GM19023 (cell line): ENCODE measurements at regions not wholly inside any gene's neighbourhood (a gene's known extent, or its start where the extent isn't known, plus 50 kb on each side); places are given as distances from the start of the nearest gene placed in this dataset.

ENCODE experiments used
- ATAC-seq: cut with Tn5 transposase; IDR thresholded peaks from one replicate; pipeline ENCODE4 v1.9.1; 2021; ENCODE audit warnings: mild to moderate bottlenecking, moderate library complexity; ENCODE audit not compliant: unreplicated experiment

DNA sequence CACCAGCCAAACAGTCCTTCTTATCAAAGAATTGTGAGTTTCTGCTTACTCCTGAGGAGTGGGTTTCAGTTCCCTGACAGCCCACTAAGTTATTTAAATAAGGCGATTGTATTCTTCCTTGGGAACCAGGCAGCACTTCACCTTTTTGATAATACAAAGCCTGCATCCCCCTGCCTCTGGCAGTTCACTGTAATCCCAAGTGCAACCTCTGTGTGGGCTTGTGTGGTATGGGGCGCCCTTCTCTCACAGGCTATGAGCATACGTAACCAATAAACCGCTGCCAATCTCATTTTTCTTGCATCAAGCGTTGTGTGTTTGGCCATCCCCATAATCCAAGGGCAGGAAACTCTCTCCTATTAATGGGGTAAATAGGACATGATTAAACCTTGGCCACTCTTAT lies 1025.6 kb downstream of the NSUN3 start:
- ATAC-seq = no peak

DNA sequence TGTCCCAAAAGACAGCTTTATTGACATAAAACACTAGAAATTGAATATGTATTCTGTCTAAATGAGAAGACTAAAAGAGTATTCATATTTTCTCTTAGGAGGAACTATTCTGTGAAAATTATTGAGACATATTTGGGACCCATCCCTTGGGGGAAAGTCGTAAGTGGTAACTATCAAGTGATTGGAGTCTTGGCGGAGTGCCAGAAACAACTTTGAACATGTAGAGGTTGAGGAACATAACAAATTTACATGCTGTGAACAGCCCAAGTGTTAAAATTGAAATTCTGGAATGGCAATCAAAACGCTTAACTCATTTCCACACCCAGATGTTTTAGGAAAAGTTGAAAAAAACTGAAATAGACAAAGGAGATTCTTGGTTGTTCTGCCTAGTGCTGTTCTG lies 1034.6 kb downstream of the NSUN3 start:
- no peak for ATAC-seq

DNA sequence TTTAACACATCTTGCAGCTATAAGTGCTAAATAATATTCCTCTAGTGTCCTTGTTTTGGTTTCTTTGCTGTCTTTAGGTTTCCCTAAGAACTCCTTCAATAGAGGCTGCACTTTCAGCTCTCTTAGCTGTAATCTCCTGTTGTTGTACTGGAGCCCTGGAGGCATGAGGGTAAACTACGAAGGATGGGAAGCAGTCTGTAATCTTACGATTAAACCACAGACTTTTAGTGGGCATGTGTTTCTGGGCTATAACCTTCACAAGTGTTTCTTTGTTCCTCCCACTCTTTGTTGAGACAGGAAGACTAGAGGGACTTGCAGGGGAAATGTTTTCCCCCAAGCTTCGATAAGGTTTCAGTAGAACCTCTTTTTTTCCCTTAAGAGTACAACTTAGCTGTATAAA lies 1058.1 kb downstream of the NSUN3 start:
- no peak for ATAC-seq

DNA sequence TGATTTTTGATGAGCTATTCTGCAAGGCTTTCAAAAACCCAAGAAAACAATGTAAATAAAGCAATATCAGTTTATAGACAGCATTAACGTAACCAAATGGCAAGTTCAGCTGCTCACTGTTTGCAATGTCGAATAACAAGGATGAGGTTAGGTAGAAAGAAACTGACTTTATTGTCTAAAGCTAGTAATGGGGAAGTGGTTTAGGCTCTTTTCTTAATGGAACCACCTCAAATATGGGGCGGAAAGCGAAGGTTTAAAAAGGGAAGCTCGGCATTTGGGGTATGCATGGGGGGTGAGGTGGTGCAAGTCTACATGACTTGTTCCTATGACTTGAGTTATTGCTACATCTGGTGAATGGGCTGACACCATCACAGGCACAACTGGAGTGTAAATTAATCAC lies 1060.2 kb downstream of the NSUN3 start:
- ATAC-seq = no peak

DNA sequence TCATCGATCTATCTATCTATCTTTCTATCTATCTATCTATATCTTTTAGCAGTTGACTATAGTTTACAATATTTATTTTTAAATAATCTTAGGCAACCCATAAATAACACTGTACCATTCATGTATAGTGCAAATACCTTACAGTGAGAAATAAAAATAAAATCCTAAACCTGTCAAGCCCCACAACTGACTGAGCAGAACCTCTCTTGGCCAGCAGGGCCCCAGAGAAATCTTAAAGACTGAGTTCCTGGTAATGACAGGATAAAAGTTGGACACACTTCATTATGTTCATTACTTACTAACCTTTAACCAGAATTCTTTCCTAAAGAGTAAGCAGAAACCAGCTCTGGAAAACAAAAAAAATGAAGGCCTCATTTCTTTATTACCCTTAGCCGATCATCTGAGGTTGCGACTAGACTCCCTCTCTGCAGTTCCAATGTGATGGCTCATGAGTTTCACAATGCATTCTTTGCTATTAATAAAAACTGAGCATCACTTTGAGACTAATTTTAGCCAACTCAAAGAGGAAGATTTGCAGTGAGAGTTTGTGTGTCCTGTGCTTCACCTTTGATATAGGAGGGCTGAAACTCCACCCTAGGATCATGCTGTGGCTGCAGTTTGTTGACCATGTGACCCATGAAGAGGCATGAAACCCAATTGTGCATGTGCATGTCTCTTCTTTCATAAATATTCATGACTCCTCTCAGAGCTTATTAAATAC lies 1072.0 kb downstream of the NSUN3 start:
- no peak for ATAC-seq

DNA sequence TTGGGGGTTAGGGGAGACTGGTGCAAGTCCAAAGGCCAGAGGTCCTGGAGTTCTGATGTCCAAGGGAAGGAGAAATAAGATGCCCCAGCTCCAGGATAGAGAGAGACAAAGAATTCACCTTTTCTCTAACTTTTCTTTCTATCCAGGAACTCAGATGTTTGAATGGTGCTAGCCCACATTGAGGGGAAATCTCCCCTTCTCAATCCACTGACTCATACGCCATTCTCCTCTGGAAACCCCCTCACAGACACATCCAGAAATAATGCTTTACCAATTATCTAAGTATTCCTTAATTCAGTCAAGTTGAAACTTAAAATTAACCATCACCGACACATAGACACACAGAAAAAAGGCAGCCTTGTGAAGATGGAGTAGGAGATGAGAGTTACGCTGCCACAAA lies 1085.2 kb downstream of the NSUN3 start:
- ATAC-seq = no peak

DNA sequence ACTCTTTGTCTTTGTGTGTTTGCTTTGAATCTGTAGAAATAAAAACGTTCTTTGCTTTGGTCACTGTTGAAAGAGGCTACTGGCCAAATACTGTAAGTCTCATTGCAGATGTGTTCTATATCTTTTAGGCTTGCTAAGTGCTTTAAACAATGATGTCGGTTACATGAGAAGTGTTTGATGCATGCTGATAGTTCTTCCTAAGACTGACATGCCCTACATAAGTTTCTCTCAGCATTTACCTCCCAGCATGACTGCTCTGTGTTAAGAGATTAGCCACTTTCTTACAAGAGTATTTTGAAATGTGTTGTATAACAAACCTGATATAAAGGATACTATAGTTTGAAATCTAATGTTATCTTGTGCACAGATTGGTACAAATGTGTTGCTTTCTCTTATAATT lies 1088.7 kb downstream of the NSUN3 start:
- no peak for ATAC-seq

DNA sequence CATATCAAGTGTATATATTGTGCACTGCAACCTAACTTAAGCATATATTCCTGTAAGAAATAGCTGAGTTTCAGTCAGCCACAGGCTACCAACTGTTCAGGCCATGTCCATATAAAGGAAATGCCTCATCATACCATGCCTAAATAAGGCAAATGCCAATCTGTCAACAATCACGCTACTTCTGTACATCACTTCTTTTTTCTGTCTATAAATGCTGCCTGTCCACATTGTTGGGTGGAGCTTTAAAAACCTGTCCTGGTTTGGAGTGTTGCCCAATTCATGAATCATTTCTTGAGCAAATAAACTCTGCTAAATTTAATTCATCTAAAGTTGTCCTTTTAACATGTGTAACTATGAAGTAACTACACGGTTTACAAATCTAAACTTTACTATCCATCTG lies 1091.9 kb downstream of the NSUN3 start:
- ATAC-seq = no peak

DNA sequence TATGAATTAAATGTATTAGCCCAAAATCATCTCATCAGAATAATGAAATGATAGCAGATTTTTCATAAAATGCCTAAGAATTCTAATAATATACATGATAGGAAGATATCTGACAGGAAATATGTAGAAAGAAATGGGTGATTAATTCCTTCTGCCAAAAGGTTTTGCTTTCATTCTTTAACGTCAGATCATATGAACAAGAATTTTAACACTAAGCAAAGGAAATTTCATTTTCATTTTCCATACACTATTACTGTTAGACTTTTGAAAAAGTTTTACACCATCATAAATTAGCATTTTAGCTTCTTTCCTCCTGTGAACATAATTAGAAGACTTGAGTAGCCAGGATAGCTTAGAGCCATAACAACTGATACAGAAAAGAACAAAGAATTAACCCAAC lies 1099.9 kb downstream of the NSUN3 start:
- no peak for ATAC-seq

DNA sequence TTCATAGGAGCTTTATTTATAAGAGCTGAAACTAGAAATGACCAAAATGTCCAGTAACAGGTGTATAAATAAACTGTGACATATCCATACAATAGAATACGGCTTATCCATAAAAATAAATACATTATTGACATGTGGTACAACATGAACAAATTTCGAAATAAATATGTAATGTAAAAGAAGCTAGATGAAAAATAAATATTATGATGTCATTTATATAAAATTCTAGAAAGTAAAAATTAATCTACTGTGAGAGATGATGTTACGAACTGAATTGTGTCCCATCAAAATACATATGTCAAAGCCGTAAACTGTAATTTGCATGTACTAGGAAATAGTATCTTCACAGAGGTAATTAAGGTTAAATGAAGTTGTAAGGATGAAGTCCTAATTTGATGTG lies 1104.9 kb downstream of the NSUN3 start:
- no peak for ATAC-seq

DNA sequence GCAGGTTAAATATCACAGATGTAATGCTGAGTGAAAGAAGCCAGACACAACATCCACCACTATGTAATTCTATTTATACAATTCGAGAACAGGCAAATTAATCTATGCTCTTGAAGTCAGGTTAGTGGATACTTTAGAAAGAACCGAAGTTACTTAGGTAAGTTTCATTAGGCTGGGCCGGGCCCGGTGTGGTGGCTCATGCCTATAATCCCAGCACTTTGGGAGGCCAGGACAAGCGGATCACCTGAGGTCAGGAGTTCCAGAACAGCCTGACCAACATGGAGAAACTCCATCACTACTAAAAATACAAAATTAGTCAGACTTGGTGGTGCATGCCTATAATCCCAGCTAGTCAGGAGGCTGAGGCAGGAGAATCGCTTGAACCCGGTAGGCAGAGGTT lies 1105.7 kb downstream of the NSUN3 start:
- ATAC-seq = no peak

DNA sequence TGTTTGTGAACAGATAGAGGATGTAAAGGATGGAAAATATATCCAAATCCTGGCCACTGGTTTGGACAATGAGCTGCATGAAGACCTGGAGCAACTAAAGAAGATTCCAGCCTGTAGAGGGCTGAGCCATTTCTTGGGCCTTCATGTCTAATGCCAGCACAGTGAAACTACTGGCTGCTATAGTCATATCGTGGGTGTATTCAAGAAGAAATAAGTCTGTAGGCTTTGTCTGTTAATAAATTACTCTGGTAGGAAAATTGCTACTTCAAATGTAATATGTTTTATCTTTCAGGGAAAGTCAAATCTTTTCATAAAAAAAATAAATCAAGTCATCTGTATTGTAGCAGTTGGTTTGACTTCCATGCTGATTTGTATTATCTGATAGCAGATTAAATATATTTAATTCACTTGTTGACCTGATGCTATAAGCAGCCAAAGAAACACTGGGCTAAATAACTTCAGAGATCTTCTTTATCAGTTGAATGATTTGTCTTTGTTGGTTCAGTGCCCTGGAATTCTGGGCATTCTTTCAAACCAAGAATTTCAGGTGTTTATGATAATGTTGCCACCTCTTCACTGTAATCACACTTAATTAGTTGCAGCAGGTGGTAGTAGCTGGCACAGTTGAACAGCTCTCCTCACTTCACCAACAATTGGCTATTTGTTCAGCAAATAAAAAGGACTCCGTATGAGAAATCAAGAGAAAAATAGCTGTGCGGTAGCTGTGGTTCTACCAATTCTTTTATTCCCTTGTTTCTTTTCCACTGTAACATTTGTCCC lies 1109.5 kb downstream of the NSUN3 start:
- no peak for ATAC-seq

DNA sequence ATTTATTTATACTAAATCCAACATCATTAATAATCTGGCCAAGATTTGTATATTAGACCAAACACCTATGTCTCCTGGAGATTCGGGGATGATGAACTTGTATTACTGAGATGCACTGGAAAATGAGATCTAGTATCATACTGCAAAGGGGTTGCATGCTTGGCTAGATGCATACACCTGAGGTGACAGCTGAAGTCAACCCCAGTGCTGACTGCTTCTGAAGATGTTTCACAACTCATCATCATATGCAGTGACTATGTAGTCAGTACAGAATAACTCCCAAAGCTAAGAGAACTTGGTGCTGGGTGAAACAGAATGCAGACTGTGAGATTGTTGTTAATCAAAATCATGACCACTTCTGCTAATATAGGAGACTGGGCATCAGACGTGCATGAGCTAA lies 1114.2 kb downstream of the NSUN3 start:
- no peak for ATAC-seq

DNA sequence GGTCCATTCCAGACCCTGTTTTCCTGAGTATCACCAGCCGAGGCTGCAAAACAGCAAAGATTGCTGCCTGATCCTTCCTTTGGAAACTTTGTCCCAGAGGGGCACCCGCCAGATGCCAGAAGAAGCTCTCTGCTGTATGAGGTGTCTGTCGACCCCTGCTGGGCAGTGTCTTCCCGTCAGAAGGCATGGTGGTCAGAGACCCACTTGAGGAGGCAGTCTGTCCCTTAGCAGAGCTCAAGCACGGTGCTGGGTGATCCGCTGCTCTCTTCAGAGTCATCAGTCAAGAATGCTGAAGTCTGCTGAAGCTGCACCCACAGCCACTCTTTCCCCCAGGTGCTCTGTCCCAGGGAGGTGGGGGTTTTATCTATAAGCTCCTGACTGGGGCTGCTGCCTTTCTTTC lies 1121.2 kb downstream of the NSUN3 start:
- ATAC-seq = no peak

DNA sequence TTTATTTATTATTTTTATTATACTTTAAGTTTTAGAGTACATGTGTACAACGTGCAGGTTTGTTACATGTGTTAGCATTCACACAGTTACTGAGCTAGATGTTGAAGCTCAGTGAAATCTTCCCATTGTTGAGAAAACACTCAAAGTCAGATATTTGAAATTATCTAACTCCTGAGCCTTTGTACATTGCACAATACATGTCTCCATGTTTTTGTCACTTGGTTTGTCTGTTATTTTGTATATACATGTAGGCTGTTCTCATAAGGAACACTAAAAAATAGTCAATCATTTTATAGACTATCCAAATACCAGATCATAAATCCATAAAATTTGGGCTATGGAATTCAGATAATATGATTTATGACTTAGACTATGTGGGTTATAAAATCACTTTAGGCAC lies 1126.5 kb downstream of the NSUN3 start:
- no peak for ATAC-seq

DNA sequence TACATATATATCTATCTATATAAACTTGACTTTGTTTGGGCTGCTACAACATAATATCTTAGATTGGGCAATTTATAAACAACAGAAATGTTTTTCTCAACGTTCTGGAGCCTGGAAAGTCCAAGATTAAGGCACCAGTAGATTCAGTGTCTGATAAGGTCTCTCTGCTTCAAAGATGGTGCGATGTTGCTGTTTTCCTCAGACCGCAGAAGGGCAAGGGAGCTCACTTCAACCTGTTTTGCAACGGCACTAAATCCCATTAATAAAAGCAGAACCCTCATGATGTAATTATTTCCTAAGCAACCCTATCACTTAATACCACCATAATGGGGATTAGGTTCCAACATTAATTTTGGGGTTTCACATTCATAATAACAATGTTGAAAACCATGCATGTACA lies 1134.8 kb downstream of the NSUN3 start:
- ATAC-seq = no peak

DNA sequence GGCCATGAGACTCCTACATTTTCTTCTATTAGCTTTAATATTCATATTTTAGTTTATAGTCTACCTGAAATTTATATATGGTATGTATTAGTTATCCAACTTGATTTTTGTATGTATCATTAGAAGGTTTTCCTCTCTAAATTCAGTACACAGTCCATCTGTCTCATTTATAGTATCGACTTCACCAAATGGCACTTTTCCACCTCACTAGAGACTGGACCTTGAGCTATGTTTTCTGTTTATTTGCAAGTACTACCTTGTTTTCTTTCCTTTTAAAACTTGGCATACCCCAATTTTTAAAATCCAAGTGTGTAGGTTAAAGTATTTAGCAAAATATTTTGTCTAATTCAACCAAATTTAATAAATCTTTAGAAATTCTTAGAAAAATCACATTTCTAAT lies 1137.5 kb downstream of the NSUN3 start:
- no peak for ATAC-seq

DNA sequence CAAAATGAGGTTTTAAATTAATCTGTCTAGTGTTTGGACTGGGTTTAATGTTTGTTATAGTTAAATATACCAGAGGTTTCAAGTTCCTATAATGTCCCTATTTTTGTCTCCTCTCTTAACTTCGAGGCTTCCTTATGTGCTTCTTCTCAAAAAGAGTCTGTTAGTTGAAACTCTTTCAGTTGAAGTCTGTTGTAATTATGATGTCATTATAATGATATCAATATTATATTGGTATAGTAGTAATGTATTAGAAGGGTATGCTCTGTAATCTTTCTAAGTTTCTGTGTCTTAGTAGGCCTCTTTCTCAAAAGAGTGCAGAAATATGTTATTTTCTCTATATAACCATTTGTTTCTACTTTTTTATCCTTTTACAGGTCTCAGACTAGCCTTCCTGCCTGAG lies 1148.0 kb downstream of the NSUN3 start:
- ATAC-seq = no peak

DNA sequence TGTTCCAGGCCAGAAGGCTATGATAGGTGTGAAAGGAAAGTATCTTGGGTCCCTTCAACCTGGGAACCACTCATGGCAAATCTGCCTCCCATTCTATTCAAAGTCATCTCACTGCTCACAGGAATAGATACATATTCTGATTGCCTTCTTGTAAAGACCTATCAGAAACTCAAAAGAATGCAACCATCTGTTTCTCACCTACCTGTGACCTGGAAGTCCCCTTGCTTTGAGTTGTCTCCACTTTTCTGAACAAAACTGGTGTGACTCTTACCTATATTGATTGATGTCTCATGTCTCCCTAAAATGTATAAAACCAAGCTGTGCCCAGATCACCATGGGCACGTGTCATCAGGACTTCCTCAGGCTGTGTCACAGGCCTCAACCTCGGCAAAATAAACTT lies 1149.3 kb downstream of the NSUN3 start:
- no peak for ATAC-seq

DNA sequence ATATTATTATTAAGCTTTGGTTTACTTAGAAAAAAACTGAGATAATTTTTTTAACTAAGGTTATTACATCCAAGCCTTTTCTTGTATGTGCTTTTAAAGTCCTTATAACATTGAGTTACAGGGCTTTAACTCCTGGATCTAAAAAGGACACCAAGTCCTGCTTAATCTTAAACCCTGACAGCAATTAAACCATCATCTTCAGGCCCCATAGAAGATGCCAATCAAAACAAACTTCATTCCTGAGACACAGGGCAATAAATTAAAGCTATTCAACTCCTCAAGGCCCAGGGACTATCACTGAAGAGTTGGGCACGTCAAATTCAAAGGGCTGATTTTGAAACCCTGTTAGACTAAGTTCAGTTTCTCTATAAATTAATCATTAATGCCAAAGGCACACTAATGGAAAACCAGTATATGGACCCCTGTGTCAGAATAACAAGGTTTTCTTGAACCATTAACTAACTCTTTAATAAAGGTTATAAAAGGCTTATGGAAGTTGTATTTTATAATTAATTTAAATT lies 1152.6 kb downstream of the NSUN3 start:
- ATAC-seq = no peak

DNA sequence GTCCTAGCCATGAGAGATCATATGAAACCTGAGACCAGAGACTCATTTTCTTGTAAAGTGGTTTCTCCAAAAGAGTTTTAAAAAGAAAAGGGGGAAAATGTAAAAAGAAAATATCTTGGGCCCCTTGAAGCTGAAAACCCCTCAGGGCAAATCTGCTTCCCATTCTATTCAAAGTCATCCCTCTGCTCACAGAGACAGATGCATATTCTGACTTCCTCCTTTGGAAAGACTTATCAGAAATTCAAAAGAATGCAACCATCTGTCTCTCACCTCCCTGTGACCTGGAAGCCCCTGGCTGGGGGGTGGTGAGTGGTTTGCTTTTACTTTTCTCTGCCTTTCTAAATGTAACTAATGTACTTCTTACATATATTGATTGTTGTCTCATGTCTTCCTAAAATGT lies 1154.8 kb downstream of the NSUN3 start:
- no peak for ATAC-seq

DNA sequence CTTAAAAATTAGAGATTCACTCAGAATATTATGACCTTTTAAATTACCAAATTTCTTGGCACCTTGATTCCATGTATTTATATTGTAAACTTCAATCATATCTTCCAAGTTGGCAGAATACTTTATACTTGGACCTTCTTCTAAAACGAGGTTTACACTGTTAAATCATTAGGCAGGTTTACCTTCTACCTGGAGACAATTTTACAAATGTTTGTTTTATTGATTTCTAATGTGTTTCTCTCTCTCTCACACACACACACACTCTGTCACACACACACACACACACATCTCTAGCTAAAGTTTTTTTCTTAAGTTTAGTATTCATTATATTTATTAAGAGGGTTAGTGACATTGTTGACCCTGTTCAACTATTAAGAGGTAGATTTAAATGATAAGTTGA lies 1155.6 kb downstream of the NSUN3 start:
- ATAC-seq = no peak
